Ovary (tissue), 3 donors: ENCODE measurements at regions not wholly inside any gene's neighbourhood (a gene's known extent, or its start where the extent isn't known, plus 50 kb on each side); places are given as distances from the start of the nearest gene placed in this dataset.

Source experiments
- EP300 ChIP-seq: sonication (generic); formaldehyde crosslinking; IDR thresholded peaks from one replicate; pipeline ENCODE4 v1.6.1; 2017; ENCODE audit warnings: antibody characterized with exemption
- POLR2A ChIP-seq: fragments of 450-650 bp; IDR thresholded peaks from one replicate; pipeline ENCODE4 v1.6.1; 2017; ENCODE audit warnings: antibody characterized with exemption, mild to moderate bottlenecking, moderate library complexity
- TF ChIP-seq, protein P1 (sequence below), 3 donors: fragments of 450-650 bp in 2 of 3; fragments of 200-600 bp in 1 of 3; IDR thresholded peaks; one replicate each; pipeline versions ENCODE4 v1.5.1 to v1.8.0; 2016 to 2022; ENCODE audit warnings: antibody characterized with exemption in 3 of 3, mild to moderate bottlenecking in 1 of 3
- donor health status: DM: no; HTN: no; CAD: no.

DNA sequence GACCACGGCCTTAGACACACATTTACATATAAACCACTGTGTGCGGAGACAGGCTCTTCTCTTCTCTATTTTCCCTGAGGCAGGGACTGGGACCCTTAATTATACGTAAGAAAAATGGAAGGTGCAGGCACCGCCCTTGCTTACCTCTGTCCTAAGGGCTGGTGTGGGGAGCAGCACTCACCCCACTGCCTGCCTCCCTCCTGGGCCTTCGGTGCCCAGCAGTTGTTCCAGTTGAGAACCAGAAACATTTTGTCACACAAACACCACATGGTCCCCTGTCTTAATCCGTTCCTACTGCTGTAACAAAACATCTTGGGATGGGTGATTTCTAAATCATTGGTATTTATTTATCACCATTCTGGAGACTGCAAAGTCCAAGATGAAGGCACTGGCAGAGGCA, 192.7 kb upstream of the DIO3 start:
- TF ChIP-seq, protein P1, sequence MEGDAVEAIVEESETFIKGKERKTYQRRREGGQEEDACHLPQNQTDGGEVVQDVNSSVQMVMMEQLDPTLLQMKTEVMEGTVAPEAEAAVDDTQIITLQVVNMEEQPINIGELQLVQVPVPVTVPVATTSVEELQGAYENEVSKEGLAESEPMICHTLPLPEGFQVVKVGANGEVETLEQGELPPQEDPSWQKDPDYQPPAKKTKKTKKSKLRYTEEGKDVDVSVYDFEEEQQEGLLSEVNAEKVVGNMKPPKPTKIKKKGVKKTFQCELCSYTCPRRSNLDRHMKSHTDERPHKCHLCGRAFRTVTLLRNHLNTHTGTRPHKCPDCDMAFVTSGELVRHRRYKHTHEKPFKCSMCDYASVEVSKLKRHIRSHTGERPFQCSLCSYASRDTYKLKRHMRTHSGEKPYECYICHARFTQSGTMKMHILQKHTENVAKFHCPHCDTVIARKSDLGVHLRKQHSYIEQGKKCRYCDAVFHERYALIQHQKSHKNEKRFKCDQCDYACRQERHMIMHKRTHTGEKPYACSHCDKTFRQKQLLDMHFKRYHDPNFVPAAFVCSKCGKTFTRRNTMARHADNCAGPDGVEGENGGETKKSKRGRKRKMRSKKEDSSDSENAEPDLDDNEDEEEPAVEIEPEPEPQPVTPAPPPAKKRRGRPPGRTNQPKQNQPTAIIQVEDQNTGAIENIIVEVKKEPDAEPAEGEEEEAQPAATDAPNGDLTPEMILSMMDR (IDR thresholded peaks at IDR 0.05) = no peak
- TF ChIP-seq POLR2A (no peak), EP300 (no peak)
